Liver (tissue), 8 donors: ENCODE measurements at regions not wholly inside any gene's neighbourhood (a gene's known extent, or its start where the extent isn't known, plus 50 kb on each side); places are given as distances from the start of the nearest gene placed in this dataset.

Experiments used
- DNase-seq: peaks from one replicate; pipeline ENCODE4 v3.0.0-alpha.2; 2017; ENCODE audit warnings: low spot score
- H3K27ac ChIP-seq, 2 donors: one replicate each; pipeline ENCODE4 v1.7.0; 2013; ENCODE audit warnings: inconsistent platforms in 2 of 2, low read length in 2 of 2, control low read depth in 1 of 2, low read depth in 1 of 2, mild to moderate bottlenecking in 1 of 2
- H3K27me3 ChIP-seq, 4 donors: one replicate each; pipeline versions ENCODE4 v1.6.1 to v1.7.0; 2013; ENCODE audit warnings: low read length in 3 of 4, inconsistent platforms in 1 of 4, mild to moderate bottlenecking in 1 of 4, moderate library complexity in 1 of 4; ENCODE audit not compliant: control insufficient read depth in 4 of 4, insufficient read depth in 4 of 4
- H3K36me3 ChIP-seq, 4 donors: one replicate each; pipeline versions ENCODE4 v1.6.1 to v1.7.0; 2013; ENCODE audit warnings: low read length in 3 of 4, mild to moderate bottlenecking in 3 of 4, low read depth in 1 of 4, moderate library complexity in 1 of 4; ENCODE audit not compliant: control insufficient read depth in 4 of 4, insufficient read depth in 3 of 4
- H3K4me1 ChIP-seq, 4 donors: one replicate each; pipeline versions ENCODE4 v1.6.1 to v1.7.0; 2013; ENCODE audit warnings: low read length in 3 of 4, mild to moderate bottlenecking in 3 of 4, moderate library complexity in 1 of 4; ENCODE audit not compliant: control insufficient read depth in 4 of 4, insufficient read depth in 4 of 4
- H3K4me3 ChIP-seq, 3 donors: one replicate each; pipeline versions ENCODE4 v1.6.1 to v1.7.0; 2013; ENCODE audit warnings: low read length in 3 of 3, control low read depth in 1 of 3, low read depth in 1 of 3, mild to moderate bottlenecking in 1 of 3
- H3K9ac ChIP-seq, 2 donors: one replicate each; pipeline ENCODE4 v1.7.0; 2013; ENCODE audit warnings: low read length in 2 of 2, mild to moderate bottlenecking in 2 of 2, moderate library complexity in 2 of 2, control low read depth in 1 of 2, low read depth in 1 of 2
- H3K9me3 ChIP-seq, 4 donors: one replicate each; pipeline versions ENCODE4 v1.6.1 to v1.7.0; 2013; ENCODE audit warnings: low read length in 3 of 4; ENCODE audit not compliant: control insufficient read depth in 4 of 4
- EGR1 ChIP-seq, 2 donors: IDR thresholded peaks; 2 replicates each; pipeline ENCODE4 v1.6.1; 2016 to 2018; ENCODE audit warnings: antibody characterized with exemption in 2 of 2, low read depth in 2 of 2
- FOXA1 ChIP-seq: IDR thresholded peaks from 2 replicates; pipeline ENCODE4 v1.6.1; 2016; ENCODE audit warnings: antibody characterized with exemption
- FOXA2 ChIP-seq: IDR thresholded peaks from 2 replicates; pipeline ENCODE4 v1.6.1; 2016; ENCODE audit warnings: antibody characterized with exemption
- GABPA ChIP-seq, 2 donors: IDR thresholded peaks in 1 of 2; conservative IDR thresholded peaks in 1 of 2; 2 replicates each; pipeline ENCODE4 v1.6.1; 2016; ENCODE audit warnings: antibody characterized with exemption in 2 of 2, mild to moderate bottlenecking in 1 of 2, moderate library complexity in 1 of 2
- HNF4A ChIP-seq, 2 donors: conservative IDR thresholded peaks; 2 replicates each; pipeline ENCODE4 v1.6.1; 2016; ENCODE audit warnings: antibody characterized with exemption in 2 of 2, mild to moderate bottlenecking in 2 of 2
- HNF4G ChIP-seq: IDR thresholded peaks from 2 replicates; pipeline ENCODE4 v1.6.1; 2016; ENCODE audit warnings: antibody characterized with exemption
- JUND ChIP-seq, 2 donors: IDR thresholded peaks; 2 replicates each; pipeline ENCODE4 v1.6.1; 2016; ENCODE audit warnings: antibody characterized with exemption in 2 of 2
- NR2F2 ChIP-seq: IDR thresholded peaks from 2 replicates; pipeline ENCODE4 v1.6.1; 2016; ENCODE audit warnings: antibody characterized with exemption
- RAD21 ChIP-seq, 2 donors: IDR thresholded peaks; 2 replicates each; pipeline ENCODE4 v1.6.1; 2016; ENCODE audit warnings: antibody characterized with exemption in 2 of 2, mild to moderate bottlenecking in 2 of 2
- RXRA ChIP-seq, 2 donors: IDR thresholded peaks; 2 replicates each; pipeline ENCODE4 v1.6.1; 2017 to 2018; ENCODE audit warnings: antibody characterized with exemption in 2 of 2, mild to moderate bottlenecking in 1 of 2
- SP1 ChIP-seq: IDR thresholded peaks from 2 replicates; pipeline ENCODE4 v1.6.1; 2018; ENCODE audit warnings: antibody characterized with exemption, mild to moderate bottlenecking
- TAF1 ChIP-seq: conservative IDR thresholded peaks from 2 replicates; pipeline ENCODE4 v1.6.1; 2016; ENCODE audit warnings: antibody characterized with exemption, mild to moderate bottlenecking
- YY1 ChIP-seq: IDR thresholded peaks from 2 replicates; pipeline ENCODE4 v1.6.1; 2016; ENCODE audit warnings: antibody characterized with exemption, mild to moderate bottlenecking
- WGBS: extraction: QIAGEN DNeasy Blood & Tissue Kit; methylation state at CpG from one replicate; pipeline ENCODE4 v1.1.7; 2013; 5-methylcytosine and 5-hydroxymethylcytosine counted together
- TF ChIP-seq, protein P1 (sequence below): fragments of 150-350 bp; IDR thresholded peaks from 2 replicates; pipeline ENCODE4 v1.5.1; 2017; ENCODE audit warnings: improper control_type of control experiment, low read depth, low read length; ENCODE audit not compliant: missing input control
- TF ChIP-seq, protein P2 (sequence below): IDR thresholded peaks from 2 replicates; pipeline ENCODE4 v1.6.1; 2016; ENCODE audit warnings: antibody characterized with exemption, mild to moderate bottlenecking
- TF ChIP-seq, protein P3 (sequence below): IDR thresholded peaks from 2 replicates; pipeline ENCODE4 v1.6.1; 2016; ENCODE audit warnings: antibody characterized with exemption
- TF ChIP-seq, protein P4 (sequence below): IDR thresholded peaks from 2 replicates; pipeline ENCODE4 v1.6.1; 2016; ENCODE audit warnings: antibody characterized with exemption
- TF ChIP-seq, protein P5 (sequence below): IDR thresholded peaks from 2 replicates; pipeline ENCODE4 v1.6.1; 2016; ENCODE audit warnings: antibody characterized with exemption
- donor health status: healthy.
- donor health status: healthy.
- donor health status: healthy.
- donor health status: healthy.
- donor health status: healthy.

DNA sequence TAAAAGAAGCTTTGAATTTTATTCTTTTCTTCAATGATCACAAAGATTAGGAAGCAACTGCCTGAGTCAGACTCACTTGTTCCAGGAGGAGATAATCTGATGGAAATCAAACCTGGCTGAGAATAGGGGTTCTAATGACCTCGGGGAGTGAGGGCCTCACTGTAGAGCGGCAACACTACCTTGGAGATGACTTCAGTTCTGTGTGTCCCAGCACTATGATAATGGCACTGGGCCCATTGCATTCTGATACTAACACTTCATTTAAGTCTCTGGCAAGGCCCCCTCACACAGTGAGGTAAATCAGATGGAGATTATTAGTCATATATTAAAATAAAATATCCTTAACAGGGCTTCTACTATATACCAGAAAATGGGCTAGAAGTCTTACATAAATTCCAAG is 233.3 kb upstream of the EGLN3 start:
- no peak for DNase-seq
- no peak for TF ChIP-seq YY1
- WGBS, result 92% methylated on average over 2 of the region's 2 CpGs
- H3K27ac ChIP-seq, result no peak overlapping the region
- no peaks in the 10 kb centered on the region for H3K4me1 ChIP-seq
- no peaks in the 10 kb centered on the region for H3K27me3 ChIP-seq
- no peak overlapping the region for H3K9ac ChIP-seq
- H3K36me3 ChIP-seq, result no peaks in the 10 kb centered on the region
- H3K4me3 ChIP-seq, result no peak overlapping the region
- H3K9me3 ChIP-seq, result no peaks in the 10 kb centered on the region

DNA sequence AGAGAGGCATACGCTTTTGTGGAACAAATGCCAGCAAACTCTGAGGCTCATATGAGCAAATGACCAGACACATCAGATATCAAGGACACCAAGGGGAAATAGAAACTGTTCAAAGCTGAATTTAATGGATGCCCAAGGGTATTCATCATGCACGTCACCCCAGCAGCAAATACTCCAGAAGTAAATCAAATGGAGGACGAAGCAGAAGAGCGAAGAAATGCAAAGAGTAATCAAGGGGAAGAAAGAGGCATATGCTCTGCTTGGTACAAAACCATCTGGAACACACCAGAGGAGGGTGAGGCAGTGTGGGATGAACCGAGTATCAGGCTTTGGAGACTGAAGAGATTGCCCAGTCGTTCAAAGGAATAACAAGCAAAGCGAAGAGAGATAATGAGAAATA is 232.6 kb upstream of the EGLN3 start:
- H3K9me3 ChIP-seq, result no peaks in the 10 kb centered on the region
- H3K4me1 ChIP-seq, result no peaks in the 10 kb centered on the region
- TF ChIP-seq RAD21 (IDR thresholded peaks at IDR 0.05), result no peak
- no peak for TF ChIP-seq HNF4A (conservative IDR thresholded peaks at IDR 0.05)
- TF ChIP-seq, protein P1, sequence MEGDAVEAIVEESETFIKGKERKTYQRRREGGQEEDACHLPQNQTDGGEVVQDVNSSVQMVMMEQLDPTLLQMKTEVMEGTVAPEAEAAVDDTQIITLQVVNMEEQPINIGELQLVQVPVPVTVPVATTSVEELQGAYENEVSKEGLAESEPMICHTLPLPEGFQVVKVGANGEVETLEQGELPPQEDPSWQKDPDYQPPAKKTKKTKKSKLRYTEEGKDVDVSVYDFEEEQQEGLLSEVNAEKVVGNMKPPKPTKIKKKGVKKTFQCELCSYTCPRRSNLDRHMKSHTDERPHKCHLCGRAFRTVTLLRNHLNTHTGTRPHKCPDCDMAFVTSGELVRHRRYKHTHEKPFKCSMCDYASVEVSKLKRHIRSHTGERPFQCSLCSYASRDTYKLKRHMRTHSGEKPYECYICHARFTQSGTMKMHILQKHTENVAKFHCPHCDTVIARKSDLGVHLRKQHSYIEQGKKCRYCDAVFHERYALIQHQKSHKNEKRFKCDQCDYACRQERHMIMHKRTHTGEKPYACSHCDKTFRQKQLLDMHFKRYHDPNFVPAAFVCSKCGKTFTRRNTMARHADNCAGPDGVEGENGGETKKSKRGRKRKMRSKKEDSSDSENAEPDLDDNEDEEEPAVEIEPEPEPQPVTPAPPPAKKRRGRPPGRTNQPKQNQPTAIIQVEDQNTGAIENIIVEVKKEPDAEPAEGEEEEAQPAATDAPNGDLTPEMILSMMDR, result no peak
- TF ChIP-seq, protein P2, sequence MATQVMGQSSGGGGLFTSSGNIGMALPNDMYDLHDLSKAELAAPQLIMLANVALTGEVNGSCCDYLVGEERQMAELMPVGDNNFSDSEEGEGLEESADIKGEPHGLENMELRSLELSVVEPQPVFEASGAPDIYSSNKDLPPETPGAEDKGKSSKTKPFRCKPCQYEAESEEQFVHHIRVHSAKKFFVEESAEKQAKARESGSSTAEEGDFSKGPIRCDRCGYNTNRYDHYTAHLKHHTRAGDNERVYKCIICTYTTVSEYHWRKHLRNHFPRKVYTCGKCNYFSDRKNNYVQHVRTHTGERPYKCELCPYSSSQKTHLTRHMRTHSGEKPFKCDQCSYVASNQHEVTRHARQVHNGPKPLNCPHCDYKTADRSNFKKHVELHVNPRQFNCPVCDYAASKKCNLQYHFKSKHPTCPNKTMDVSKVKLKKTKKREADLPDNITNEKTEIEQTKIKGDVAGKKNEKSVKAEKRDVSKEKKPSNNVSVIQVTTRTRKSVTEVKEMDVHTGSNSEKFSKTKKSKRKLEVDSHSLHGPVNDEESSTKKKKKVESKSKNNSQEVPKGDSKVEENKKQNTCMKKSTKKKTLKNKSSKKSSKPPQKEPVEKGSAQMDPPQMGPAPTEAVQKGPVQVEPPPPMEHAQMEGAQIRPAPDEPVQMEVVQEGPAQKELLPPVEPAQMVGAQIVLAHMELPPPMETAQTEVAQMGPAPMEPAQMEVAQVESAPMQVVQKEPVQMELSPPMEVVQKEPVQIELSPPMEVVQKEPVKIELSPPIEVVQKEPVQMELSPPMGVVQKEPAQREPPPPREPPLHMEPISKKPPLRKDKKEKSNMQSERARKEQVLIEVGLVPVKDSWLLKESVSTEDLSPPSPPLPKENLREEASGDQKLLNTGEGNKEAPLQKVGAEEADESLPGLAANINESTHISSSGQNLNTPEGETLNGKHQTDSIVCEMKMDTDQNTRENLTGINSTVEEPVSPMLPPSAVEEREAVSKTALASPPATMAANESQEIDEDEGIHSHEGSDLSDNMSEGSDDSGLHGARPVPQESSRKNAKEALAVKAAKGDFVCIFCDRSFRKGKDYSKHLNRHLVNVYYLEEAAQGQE, result no peak
- TF ChIP-seq JUND (IDR thresholded peaks at IDR 0.05), result no peak
- TF ChIP-seq YY1, result no peak
- TF ChIP-seq, protein P3, sequence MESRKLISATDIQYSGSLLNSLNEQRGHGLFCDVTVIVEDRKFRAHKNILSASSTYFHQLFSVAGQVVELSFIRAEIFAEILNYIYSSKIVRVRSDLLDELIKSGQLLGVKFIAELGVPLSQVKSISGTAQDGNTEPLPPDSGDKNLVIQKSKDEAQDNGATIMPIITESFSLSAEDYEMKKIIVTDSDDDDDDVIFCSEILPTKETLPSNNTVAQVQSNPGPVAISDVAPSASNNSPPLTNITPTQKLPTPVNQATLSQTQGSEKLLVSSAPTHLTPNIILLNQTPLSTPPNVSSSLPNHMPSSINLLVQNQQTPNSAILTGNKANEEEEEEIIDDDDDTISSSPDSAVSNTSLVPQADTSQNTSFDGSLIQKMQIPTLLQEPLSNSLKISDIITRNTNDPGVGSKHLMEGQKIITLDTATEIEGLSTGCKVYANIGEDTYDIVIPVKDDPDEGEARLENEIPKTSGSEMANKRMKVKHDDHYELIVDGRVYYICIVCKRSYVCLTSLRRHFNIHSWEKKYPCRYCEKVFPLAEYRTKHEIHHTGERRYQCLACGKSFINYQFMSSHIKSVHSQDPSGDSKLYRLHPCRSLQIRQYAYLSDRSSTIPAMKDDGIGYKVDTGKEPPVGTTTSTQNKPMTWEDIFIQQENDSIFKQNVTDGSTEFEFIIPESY, result no peak
- TF ChIP-seq, protein P4, sequence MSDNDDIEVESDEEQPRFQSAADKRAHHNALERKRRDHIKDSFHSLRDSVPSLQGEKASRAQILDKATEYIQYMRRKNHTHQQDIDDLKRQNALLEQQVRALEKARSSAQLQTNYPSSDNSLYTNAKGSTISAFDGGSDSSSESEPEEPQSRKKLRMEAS, result no peak
- TF ChIP-seq FOXA1, result no peak
- no peak for TF ChIP-seq SP1
- TF ChIP-seq NR2F2, result no peak
- TF ChIP-seq FOXA2, result no peak
- TF ChIP-seq RXRA (IDR thresholded peaks at IDR 0.05), result no peak
- TF ChIP-seq, protein P5, sequence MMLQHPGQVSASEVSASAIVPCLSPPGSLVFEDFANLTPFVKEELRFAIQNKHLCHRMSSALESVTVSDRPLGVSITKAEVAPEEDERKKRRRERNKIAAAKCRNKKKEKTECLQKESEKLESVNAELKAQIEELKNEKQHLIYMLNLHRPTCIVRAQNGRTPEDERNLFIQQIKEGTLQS, result no peak
- TF ChIP-seq TAF1, result no peak
- TF ChIP-seq GABPA (IDR thresholded peaks at IDR 0.05 in 1 of 2, conservative IDR thresholded peaks at IDR 0.05 in 1 of 2), result no peak
- TF ChIP-seq HNF4G, result no peak
- TF ChIP-seq EGR1 (IDR thresholded peaks at IDR 0.05; ENCODE audit: low read depth in 2 of 2), result no peak
- no peaks in the 10 kb centered on the region for H3K36me3 ChIP-seq
- 86% methylated on average over 7 of the region's 7 CpGs for WGBS
- no peak overlapping the region for H3K4me3 ChIP-seq
- H3K27me3 ChIP-seq, result no peaks in the 10 kb centered on the region
- no peak overlapping the region for H3K27ac ChIP-seq
- DNase-seq, result no peak
- no peak overlapping the region for H3K9ac ChIP-seq
